ENCODE measurements at regions not wholly inside any gene's neighbourhood (a gene's known extent, or its start where the extent isn't known, plus 50 kb on each side); places are given as distances from the start of the nearest gene placed in this dataset.

DNA sequence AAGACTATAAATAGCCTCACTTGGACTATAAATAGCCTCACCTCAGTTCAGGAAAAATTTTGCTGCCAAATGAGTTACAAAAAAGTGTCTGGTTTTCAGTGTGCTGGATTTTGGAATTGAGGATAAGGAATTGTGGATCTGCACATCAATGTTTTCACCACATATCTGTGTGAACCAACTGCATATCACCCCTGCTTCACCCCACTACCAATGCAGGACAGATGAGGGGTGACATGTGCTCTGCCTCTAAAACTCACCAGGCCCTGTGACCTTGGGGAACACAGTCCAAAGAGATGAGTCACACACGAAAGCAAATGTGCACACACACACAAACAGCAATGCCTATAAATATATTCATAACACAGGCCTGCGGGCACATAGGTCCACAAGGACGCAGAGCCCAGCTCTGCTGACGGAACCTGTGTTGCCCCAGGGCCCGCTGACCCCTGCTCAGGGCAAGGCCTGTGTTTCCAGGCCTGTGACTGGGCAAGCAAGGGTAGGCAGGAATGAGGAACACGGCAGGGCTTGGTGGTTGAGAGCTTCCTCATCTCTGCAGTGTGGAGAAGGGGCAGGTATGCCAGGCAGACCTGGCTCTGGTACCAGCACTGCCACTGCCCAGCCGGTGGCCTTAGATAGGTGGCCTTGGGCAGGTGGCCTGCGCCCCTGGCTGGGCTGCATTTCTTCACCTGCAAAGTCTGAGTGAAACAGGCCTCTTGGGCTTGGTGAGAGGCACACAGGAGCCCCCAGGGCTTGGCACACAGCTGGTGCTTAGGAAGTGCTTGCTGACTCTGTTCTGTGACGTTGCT is 82.4 kb downstream of the ARL6IP4 start:
- DNase-seq (ENCODE audit: low read depth) = peak; percentile 64

DNA sequence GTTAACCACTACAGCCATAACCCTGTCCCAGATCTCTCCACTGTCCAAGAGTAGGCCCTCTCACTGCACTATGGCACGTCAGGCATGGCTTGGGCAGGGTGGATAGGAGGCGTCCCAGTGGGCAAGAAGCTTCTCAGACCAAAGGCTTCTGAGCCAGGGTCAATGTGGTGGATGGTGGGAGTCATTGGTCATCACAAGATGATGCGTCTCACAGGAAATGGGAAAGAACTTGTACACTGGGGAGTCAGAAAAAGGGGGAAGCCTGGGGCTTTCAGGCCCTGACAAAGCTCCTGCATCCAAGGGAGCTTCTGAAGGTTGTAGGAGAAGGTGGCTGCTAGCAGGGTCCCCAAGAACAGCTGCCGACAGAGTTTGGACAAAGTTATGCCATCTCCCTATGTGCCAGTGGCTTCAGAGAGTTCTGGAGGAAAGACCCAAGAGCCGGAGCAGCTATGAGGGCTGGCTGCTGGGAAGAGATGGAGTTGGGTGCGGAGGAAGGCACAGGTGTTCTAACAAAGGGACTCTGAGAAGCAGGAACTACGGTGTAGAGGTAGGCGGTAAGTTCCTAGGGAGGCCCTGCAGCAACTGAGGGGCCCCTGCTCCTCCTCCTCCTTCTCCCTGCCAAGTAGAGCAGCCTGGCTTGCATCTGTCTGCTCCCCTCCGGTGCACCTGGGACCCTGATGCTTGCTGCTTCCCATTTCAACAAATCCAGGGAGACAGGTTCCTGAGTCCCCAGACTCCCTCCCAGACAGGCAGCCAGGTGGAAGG is 81.1 kb downstream of the ARL6IP4 start:
- DNase-seq (ENCODE audit: low read depth) = peak; percentile 34

DNA sequence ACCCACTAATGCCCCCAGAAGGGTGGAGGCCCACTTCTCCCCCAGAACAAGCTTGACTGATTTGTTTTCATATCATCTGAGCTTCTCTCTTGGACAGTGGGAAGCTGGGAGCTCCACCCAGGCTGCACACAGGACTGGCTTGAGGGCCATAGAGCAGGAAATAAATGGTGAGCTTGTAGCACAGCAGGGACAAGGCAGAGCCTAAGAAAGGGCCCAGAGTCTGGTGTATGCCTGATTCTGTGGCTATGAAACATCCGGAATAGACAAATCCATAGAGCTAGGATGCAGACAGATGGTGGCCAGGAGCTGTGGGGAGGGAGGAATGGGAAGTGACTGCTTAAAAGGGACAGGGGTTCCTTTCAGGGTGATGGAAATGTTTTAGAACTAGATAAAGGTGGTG is 79.0 kb downstream of the ARL6IP4 start:
- DNase-seq (ENCODE audit: low read depth) = no peak

DNA sequence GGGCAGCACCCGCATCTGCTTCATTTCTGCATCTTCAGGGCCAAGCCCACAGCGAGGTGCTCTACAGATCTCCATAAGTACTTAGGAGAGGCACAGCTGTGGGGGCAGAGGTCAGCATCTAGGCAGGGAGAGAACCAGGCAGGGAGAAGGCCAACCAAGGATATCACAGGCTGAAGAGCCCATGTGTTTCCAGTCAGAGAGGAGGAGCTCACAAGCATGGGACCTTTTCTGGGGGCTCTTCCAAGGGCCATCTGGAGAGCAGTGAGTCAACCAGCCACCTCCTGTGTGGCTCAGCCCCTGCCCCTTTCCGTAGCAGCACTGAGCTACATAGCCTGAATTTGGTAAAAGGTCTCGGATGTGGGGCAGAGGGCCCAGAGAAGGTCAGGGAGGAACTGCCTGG is 78.5 kb downstream of the ARL6IP4 start:
- DNase-seq (ENCODE audit: low read depth) = no peak

DNA sequence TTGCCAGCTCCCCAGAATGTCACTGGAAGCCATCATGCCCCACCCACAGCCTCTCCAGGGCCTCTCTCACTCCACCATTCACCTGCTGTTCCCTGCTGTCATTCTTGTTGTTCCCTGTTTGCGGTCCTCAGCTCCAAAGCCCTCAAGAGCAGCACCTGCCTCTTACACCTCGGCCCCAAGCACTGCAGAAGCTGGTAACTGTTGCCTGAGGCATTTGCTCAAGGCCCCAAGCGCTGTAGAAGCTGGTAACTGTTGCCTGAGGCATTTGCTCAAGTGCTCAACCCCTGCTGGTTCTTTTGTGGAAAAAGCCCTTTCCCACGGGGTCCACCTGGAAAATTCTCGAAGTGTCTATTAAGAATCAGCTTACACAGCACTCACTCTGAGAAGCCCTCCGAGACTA is 78.0 kb downstream of the ARL6IP4 start:
- DNase-seq (ENCODE audit: low read depth) = no peak

DNA sequence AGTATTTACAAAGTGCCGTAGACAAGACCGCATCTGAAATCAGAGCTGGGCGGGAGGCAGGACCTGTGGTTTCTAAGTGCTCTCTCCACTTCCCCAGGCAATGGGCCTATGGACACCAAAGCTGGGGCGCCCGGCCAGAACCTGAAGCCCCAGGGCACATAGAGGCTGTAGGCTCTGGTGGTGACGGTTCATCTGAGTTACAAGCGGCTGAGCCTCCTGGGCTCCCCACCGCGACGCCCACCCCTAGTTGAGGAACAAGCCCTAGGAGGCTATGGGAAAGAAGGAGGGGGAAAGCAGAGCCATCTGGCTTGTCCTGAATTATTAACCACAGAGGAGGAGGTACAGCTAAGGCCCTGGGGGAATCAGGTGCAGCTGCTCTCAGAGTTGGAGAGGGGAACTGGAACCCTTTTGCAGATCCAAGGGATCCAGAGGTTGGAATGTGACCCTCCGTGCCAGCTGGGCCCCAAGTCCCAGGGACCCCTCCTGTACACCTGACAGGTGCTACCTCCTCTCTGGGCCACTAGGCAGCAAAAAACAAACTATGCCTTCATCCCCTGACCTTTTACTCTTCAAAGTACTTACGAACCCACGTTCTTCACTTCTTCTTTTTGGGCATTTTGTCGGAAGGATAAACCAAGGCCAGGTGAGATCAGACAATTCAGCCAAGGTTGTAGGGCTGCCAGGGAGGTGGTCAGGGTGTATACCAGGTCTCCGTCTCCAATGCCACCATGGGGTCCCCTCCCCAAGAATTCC is 77.2 kb downstream of the ARL6IP4 start:
- DNase-seq (ENCODE audit: low read depth) = no peak

DNA sequence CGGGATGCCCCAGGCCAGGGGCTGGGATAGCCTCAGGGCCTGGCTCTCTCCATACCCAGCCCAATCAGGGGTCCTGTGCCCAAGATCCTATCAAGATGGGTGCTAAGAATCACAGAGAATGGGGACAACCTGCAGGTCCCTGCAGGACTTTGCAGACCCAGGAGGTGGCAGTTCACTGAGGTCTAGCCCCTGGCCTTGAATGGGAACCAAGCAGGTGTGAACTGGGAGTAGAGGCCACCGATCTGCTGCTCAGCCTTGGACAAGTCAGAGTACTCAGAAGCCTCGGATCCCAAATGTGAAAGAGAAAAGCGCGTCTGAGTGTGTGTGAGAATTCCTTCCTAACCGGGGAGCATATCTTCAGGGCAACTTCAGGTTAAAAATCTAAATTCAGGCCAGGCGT is 76.2 kb downstream of the ARL6IP4 start:
- no peak for DNase-seq (ENCODE audit: low read depth)

DNA sequence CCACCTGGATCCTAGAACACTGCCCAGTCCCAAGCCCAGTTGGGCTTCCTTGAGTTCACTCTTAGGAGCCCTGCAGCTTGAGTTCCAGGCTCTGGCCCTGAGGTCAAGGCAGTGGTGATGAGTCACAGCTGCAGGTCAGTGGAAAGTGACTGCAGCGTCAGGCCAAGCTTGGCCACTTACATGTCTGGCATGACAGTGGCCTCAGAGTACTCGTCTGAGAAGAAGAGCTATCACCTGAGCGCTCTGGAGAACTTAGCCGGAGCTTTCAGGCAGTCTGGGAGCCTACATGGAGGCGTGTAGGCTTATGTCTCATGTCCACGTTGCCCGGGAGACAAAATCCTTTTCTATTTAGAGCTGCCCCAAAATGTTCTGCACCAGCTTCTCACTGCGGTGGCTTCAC is 75.6 kb downstream of the ARL6IP4 start:
- DNase-seq (ENCODE audit: low read depth) = no peak

DNA sequence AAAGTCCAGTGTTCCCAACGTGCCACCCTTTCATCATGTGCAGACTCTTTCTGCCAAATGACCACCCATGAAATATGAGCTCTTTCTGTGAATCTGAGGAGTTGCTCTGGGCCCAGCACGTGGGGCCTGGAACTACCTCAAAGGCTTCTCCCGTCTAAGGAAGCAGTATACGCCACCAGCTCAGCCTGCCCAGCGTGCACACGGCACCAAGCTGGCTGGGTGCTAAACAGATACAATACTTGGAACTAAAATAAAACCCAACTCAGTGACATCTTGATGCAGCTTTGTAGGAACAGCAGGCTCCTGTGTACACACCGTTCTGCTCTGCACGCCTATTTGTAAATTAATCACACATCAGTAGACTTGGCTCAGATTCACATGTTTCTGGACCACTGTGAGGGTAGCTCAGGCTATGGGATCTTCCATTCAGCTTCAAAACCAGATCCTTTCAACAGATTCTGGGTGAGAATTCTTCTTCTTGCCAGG is 74.8 kb downstream of the ARL6IP4 start:
- DNase-seq (ENCODE audit: low read depth) = no peak

DNA sequence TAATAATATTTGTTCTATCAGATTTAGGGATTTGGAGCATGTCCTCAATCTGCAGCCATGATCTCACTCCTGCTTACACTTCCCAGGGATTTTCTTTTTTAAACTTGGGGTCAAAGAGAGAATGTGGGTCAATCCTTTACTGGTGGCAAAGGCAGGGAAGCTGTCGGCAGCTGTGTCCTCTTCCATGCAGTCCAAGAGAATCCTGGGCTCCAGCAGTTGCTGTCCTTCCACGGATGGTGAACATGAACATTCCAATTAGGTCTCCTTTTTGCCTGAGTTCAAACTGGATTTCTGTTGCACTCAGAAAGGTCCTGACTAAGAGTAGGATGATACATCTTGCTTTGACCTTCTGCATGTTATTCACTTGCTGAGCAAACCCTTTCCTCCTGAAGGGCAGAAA is 73.9 kb downstream of the ARL6IP4 start:
- DNase-seq (ENCODE audit: low read depth) = no peak

DNA sequence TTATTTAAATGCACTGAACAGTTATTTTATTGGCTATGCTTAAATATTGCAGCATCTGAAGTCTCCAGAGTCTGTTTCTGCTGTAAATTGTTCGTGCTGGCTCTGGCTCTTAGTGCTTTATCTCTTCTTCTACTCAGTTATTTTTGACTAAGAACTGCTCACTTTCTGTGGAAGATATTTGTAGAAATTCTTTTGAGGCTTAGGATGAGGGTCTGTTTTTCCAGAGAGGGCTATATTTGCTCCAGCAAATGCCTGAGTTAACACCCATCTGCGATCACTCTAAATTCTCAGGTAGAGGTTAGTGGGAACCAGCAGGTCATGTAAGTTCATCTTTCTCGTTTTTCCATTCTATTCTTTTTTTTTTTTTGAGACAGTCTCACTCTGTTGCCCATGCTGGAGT is 71.1 kb downstream of the ARL6IP4 start:
- no peak for DNase-seq (ENCODE audit: low read depth)

DNA sequence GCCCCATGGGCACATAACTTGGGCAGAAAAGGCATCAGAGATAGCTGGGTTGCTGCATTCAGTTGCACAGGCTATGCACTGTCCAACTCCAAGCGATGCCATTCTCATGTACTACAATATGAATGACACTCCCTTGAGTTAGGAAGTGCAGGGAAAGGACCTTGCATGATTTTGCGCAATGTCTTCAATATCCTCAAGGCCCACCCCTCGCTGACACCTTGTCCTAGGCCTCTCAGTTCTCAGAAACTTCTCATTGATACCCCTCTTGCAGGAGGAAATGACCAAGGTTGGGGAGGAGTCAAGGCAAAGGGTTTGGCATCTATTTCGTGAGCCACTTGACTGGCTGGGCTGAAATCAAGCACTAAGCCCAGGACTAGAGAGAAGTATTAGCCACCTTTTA is 70.4 kb downstream of the ARL6IP4 start:
- no peak for DNase-seq (ENCODE audit: low read depth)

DNA sequence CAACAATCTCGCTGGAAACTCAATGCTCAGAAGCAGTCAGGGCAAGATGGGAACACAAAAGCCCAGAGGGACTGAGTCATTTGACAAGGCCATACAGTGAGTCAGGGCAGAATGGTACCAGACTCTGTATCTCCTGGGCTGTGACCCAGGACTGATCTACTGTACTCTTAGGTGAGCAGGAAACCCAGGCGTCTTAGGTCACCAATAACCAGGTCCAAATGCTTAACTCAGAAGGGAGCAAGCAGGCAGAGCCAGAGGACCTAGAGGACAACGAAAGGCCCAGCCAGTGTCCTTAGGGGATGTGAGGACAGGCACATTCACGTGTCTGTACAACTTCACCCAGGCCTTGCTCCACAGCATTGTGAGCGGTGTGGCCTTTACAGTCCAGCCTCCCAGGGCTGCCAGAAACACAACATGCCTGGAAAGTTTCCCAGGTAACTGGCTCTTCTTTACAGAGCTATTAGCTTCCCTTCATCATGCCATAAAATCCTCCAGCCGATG is 69.9 kb downstream of the ARL6IP4 start:
- DNase-seq (ENCODE audit: low read depth) = peak; percentile 67

DNA sequence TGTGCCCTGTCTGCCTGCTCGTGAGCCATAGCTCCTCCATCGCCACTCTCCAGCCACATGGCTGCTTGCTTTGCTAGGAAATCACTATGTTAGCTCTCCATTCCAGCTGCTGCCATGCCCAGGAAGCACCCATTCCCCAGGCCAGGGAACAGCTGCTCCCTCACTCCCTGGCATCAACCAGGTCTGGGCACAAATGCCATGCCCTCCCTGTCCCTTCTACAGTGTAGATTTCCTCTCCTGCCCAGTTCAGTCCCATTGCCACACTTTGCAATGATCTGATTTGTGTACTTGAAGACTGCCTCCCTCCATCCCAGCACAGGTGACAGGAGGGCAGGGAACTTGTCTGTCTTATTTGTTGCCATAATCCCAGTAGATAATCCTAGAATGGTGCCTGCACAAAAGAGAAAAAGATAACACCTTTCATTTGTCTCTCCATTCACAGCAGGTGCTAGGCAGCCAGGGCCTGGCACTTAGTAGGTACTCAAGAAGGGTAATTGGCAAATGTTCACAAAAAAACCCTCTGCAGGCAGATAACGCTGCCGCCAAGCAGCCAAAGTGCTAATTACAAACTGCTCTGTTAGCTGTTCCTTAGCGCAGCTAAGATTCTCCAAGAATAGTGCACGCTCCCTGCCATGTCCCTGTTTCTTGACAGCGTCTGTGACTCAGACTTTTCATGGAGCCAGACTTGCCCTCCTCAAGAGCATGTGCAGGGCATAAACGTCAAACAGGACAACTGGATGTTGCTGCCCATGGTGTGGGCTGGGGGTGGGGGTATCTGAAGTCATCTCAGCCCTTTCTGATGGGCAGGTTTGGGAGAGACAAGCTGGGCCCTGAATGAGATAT is 69.1 kb downstream of the ARL6IP4 start:
- no peak for DNase-seq (ENCODE audit: low read depth)

DNA sequence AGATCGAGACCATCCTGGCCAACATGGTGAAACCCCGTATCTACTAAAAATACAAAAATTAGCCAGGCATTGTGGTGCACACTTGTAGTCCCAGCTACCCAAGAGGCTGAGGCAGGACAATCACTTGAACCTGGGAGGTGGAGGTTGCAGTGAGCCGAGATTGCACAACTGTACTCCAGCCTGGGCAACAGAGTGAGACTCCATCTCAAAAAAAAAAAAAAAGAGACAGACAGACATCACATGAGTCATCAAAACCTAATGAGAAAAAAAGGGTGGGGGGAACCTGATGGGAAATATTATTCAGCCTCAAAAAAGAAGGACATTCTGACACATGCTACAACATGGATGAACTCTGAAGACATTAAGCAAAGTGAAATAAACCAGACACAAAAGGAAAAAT is 67.4 kb downstream of the ARL6IP4 start:
- DNase-seq (ENCODE audit: low read depth) = peak; percentile 35

DNA sequence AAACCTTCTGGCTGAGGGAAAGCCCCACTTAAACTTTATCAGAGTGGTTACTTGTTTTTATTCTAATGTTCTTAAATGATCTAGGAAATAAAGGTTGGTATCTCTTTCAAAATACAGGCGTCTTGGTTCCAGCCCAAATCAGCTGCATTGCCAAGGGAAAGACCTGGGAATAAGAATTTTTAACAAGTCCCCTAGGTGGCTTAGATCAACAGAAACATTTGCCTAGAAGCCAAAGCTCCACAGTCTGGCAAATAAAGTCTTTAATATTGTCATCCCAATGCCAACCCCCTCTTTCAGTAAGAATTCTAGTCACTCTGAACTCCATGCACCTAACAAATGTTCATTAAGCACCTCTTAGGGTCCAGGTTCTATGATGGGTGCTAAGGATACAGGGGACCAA is 66.8 kb downstream of the ARL6IP4 start:
- DNase-seq (ENCODE audit: low read depth) = no peak

DNA sequence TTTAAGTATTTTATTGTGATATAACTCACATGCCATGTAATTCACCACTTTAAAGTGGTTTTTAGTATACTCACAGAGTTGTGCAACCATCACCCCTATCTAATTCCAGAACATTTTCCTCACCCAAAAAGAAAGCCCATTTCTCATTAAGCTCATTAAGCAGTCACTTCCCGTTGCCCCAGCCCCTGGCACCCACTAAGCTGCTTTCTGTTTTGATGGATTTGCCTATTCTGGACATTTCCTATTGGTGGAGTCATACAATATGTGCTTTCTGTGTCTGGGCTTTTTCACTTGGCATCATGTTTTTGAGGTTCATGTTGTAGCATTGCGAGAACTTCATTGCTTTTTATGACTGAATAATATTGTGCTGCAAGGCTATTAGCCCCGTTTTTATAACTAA is 66.0 kb downstream of the ARL6IP4 start:
- no peak for DNase-seq (ENCODE audit: low read depth)

DNA sequence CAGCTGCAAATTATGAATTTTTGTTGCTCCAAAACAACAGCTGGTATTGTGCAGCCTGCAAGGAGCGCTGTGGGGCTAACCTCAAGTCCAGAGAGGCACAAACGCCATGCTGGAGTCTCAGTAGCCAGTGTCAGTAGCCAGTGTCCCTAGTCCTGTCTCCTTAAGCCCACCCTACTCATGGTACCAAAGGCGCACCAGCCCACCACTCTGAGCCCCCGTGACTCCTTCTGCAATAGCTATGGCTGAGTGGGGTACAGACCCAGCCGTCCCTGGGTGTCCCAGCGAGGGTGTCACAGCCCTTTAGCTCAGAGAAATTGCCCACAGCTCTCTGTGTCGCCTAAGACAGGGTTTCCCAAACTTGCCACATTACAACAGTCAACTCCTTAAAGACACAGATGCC is 65.2 kb downstream of the ARL6IP4 start:
- no peak for DNase-seq (ENCODE audit: low read depth)

DNA sequence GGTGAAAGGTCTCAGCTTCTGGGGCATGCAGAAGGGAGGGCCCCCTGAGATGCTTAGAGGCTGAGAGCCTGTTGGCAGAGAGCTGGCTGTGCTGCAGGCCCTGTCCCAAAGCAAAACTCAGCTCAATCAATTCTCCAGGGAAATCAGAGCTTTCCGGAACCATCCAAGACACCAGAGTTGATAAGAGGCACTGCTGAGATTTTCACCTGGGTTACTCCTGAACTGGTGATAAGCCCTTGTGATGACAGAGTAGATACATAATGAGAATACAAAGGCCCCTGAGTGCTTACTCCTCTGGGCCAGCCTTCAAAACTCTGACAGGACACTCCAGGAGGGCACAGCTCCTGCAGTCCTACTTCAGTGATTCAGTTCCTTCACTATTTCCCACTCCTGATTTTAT is 63.9 kb downstream of the ARL6IP4 start:
- DNase-seq (ENCODE audit: low read depth) = no peak

DNA sequence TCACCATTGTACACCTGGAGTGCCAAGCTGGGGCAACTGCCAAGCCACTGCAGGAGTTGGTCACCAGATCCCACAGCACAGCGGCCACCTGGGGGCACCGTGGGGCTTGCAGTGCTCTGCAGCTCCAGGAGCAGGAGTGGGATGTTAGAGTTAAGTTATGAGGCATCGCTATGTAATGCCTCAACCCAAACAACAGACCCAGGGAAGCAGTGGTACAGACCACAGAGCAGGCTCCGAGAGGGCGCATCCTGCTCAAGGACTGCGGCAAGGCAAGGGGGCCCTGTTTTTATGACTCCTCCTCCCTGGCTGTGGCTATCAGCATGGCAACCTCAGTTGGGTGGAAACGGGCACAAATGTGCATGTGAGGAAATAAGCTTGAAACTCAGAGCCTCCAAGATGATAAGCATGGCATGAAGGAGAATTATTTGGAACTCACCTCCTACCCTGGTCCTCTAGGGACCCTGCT is 63.1 kb downstream of the ARL6IP4 start:
- DNase-seq (ENCODE audit: low read depth) = peak; percentile 98

DNA sequence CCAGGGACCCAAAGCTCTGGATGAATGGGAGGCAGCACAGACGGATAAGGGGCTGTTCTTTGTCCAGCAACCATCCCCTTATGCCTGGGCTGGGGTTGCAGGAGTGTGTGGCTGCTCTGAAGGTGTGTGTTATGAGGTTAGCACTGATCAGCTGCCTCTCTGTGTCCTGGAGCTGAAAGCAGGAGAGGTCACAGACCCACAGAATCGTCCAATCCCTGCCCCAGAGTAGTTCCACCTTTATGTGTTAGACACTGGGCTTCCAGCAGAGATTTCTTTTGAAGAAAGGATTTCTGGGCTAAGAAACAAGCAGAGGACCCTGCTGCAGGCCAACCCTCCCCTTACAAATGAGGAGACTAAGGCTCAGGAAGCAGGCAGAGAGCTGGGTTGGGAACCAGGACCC is 62.4 kb downstream of the ARL6IP4 start:
- no peak for DNase-seq (ENCODE audit: low read depth)
